ENCODE measurements at regions not wholly inside any gene's neighbourhood (a gene's known extent, or its start where the extent isn't known, plus 50 kb on each side); places are given as distances from the start of the nearest gene placed in this dataset.

DNA sequence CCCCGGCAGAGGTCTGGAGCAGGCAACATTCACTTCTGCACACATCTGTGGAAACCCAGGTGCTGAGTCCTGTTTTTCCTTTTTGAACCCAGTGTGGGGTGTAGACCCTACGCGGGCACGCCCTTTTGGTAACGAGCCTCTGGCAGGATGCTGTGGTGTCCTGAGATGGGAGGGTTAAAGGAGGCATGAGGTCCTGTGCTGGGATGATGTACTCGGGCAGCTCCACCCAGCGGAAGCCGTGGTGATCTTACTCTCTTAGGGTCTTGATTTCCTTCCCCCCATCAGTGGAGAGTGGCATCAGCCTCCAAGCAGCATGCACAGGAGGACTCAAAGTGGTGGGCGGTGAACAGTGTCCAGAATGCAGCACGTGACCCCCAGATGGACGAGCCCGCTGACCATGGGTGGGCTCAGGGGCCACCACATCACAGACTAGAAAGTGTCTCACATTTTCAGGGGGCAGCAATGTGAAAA is 148.6 kb downstream of the DNAJB6 start:
- FAIRE-seq (no peak), DNase-seq (ENCODE audit: low read depth in 1 of 2, low spot score in 1 of 2) (no peak), ATAC-seq (no peak; a peak in 1 of 6 replicates)
- 76% methylated on average over 12 of the region's 12 CpGs for WGBS (ENCODE audit: missing lambda C conversion rate)
- no peaks in the 10 kb centered on the region for H3K9me3 ChIP-seq
- ChIA-PET POLR2A (no interaction called here), CTCF (interaction anchor here (0.8 kb wide), 1 partner anchor 12 kb away, joined by 3 read pairs; no protein-coding TSS in a partner anchor)
- H3K27ac ChIP-seq: no peak overlapping the region
- no peak overlapping the region for H3K4me3 ChIP-seq
- TF ChIP-seq MAFK (IDR thresholded peaks at IDR 0.05; ENCODE audit: partially characterized antibody): no peak
- TF ChIP-seq, protein P1, sequence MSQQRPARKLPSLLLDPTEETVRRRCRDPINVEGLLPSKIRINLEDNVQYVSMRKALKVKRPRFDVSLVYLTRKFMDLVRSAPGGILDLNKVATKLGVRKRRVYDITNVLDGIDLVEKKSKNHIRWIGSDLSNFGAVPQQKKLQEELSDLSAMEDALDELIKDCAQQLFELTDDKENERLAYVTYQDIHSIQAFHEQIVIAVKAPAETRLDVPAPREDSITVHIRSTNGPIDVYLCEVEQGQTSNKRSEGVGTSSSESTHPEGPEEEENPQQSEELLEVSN (IDR thresholded peaks at IDR 0.05; ENCODE audit: borderline replicate concordance, low read depth): no peak
- no peak for TF ChIP-seq NR3C1 (IDR thresholded peaks at IDR 0.05)
- TF ChIP-seq, protein P2, sequence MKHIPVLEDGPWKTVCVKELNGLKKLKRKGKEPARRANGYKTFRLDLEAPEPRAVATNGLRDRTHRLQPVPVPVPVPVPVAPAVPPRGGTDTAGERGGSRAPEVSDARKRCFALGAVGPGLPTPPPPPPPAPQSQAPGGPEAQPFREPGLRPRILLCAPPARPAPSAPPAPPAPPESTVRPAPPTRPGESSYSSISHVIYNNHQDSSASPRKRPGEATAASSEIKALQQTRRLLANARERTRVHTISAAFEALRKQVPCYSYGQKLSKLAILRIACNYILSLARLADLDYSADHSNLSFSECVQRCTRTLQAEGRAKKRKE (CRISPR knock-in tag; IDR thresholded peaks at IDR 0.05; ENCODE audit: low read depth): no peak
- TF ChIP-seq ZC3H11A (IDR thresholded peaks at IDR 0.05): no peak
- no peak for TF ChIP-seq ZFP36 (IDR thresholded peaks at IDR 0.05; ENCODE audit: borderline replicate concordance, partially characterized antibody)
- TF ChIP-seq HOXA7 (CRISPR knock-in tag; IDR thresholded peaks at IDR 0.05): no peak
- TF ChIP-seq SREBF2 (IDR thresholded peaks at IDR 0.05): no peak
- TF ChIP-seq, protein P3, sequence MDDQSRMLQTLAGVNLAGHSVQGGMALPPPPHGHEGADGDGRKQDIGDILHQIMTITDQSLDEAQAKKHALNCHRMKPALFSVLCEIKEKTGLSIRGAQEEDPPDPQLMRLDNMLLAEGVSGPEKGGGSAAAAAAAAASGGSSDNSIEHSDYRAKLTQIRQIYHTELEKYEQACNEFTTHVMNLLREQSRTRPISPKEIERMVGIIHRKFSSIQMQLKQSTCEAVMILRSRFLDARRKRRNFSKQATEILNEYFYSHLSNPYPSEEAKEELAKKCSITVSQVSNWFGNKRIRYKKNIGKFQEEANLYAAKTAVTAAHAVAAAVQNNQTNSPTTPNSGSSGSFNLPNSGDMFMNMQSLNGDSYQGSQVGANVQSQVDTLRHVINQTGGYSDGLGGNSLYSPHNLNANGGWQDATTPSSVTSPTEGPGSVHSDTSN (IDR thresholded peaks at IDR 0.05): no peak
- no peak for TF ChIP-seq RARB (CRISPR knock-in tag; IDR thresholded peaks at IDR 0.05)
- no peak for TF ChIP-seq CEBPB (IDR thresholded peaks at IDR 0.05)
- TF ChIP-seq RAD21 (conservative IDR thresholded peaks at IDR 0.05 in 1 of 2, IDR thresholded peaks at IDR 0.05 in 1 of 2): no peak
- no peak for TF ChIP-seq NPAS2 (CRISPR knock-in tag; IDR thresholded peaks at IDR 0.05; ENCODE audit: borderline replicate concordance)
- no peak for TF ChIP-seq EP300 (IDR thresholded peaks at IDR 0.05)
- no peak for TF ChIP-seq FOSB (CRISPR knock-in tag; IDR thresholded peaks at IDR 0.05)
- no peak for TF ChIP-seq HOXB13 (CRISPR knock-in tag; IDR thresholded peaks at IDR 0.05; ENCODE audit: low read depth)
- TF ChIP-seq EHMT2 (IDR thresholded peaks at IDR 0.05; ENCODE audit: low read depth): no peak
- TF ChIP-seq ZNF302 (CRISPR knock-in tag; IDR thresholded peaks at IDR 0.05): no peak
- TF ChIP-seq, protein P4, sequence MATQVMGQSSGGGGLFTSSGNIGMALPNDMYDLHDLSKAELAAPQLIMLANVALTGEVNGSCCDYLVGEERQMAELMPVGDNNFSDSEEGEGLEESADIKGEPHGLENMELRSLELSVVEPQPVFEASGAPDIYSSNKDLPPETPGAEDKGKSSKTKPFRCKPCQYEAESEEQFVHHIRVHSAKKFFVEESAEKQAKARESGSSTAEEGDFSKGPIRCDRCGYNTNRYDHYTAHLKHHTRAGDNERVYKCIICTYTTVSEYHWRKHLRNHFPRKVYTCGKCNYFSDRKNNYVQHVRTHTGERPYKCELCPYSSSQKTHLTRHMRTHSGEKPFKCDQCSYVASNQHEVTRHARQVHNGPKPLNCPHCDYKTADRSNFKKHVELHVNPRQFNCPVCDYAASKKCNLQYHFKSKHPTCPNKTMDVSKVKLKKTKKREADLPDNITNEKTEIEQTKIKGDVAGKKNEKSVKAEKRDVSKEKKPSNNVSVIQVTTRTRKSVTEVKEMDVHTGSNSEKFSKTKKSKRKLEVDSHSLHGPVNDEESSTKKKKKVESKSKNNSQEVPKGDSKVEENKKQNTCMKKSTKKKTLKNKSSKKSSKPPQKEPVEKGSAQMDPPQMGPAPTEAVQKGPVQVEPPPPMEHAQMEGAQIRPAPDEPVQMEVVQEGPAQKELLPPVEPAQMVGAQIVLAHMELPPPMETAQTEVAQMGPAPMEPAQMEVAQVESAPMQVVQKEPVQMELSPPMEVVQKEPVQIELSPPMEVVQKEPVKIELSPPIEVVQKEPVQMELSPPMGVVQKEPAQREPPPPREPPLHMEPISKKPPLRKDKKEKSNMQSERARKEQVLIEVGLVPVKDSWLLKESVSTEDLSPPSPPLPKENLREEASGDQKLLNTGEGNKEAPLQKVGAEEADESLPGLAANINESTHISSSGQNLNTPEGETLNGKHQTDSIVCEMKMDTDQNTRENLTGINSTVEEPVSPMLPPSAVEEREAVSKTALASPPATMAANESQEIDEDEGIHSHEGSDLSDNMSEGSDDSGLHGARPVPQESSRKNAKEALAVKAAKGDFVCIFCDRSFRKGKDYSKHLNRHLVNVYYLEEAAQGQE (IDR thresholded peaks at IDR 0.05): no peak
- no peak for TF ChIP-seq BHLHE40 (IDR thresholded peaks at IDR 0.05; ENCODE audit: low read depth, low read length)
- no peak overlapping the region for H3K4me2 ChIP-seq
- peaks cover 15% of the 10 kb centered on the region for H3K4me1 ChIP-seq

DNA sequence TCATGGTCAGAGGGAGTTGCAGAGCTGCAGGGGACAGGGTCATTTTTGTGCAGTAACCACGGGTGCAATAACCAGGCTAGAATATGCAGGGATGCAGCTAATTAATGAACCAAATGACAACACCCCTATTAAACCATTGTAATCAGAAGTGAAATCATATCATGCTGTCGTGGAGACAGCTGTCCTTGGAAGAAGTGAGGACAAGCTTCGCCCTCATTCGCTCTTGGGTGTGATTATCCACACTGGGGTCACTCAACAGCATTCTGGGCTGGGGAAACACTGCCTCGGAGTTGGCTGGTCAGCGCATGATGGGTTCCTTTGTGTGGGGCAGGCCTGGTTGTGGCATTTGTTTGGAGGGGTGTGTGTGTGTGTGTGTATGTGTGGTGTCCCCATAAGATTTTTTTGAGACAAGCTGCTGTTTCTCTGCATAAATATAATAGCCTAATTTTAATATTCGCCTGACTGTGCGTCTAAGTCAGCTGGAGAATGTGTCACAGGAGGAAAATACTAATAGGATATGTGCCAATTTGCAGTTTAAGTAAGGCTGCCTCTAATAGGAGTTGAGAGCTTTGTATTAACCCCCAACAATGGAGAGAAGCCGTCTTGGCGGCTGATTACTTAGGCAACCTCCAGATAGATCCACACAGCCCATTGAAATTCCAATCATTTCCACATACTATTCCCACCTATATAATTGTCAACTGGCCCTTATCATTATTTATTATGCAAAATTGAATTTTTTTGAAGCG is 149.4 kb downstream of the DNAJB6 start:
- no peak for ATAC-seq
- WGBS (ENCODE audit: missing lambda C conversion rate): 85% methylated on average over 11 of the region's 11 CpGs
- Histone ChIP-seq H3K4me1 (peaks cover 19% of the 10 kb centered on the region), H3K27ac (no peak overlapping the region), H3K4me3 (no peak overlapping the region), H3K9me3 (peaks cover 3% of the 10 kb centered on the region; the same call in 2 of the 3 replicates), H3K4me2 (no peak overlapping the region)
- CTCF ChIA-PET: interaction anchor here (0.8 kb wide), 1 partner anchor 11 kb away, joined by 3 read pairs; no protein-coding TSS in a partner anchor
- FAIRE-seq: no peak
- POLR2A ChIA-PET: no interaction called here
- DNase-seq (ENCODE audit: low read depth in 1 of 2, low spot score in 1 of 2): no peak
- TF ChIP-seq ESRRA (IDR thresholded peaks at IDR 0.05; ENCODE audit: borderline replicate concordance, low read length) (no peak), MAFK (IDR thresholded peaks at IDR 0.05; ENCODE audit: partially characterized antibody) (no peak), POLR2A (IDR thresholded peaks at IDR 0.05; ENCODE audit: low read length) (no peak), RFX5 (IDR thresholded peaks at IDR 0.05) (no peak), BHLHE40 (IDR thresholded peaks at IDR 0.05; ENCODE audit: low read depth, low read length) (no peak), FOSL2 (IDR thresholded peaks at IDR 0.05) (no peak), FOSL2 (CRISPR knock-in tag; IDR thresholded peaks at IDR 0.05) (no peak), HOXB5 (CRISPR knock-in tag; IDR thresholded peaks at IDR 0.05) (no peak), HOXB13 (CRISPR knock-in tag; IDR thresholded peaks at IDR 0.05; ENCODE audit: low read depth) (no peak), GATA3 (IDR thresholded peaks at IDR 0.05; ENCODE audit: borderline replicate concordance) (no peak), JUN (IDR thresholded peaks at IDR 0.05) (no peak), CBX8 (IDR thresholded peaks at IDR 0.05) (no peak), EP300 (IDR thresholded peaks at IDR 0.05) (no peak), ZSCAN20 (CRISPR knock-in tag; IDR thresholded peaks at IDR 0.05) (no peak), NFE2L2 (conservative IDR thresholded peaks at IDR 0.05; ENCODE audit: low read length) (no peak), TFCP2L1 (CRISPR knock-in tag; IDR thresholded peaks at IDR 0.05) (no peak)
- TF ChIP-seq, protein P1 (IDR thresholded peaks at IDR 0.05; ENCODE audit: borderline replicate concordance, low read depth): no peak
